OCI-LY1 (cell line): ENCODE measurements at regions not wholly inside any gene's neighbourhood (a gene's known extent, or its start where the extent isn't known, plus 50 kb on each side); places are given as distances from the start of the nearest gene placed in this dataset.

Experiments used
- H2AFZ ChIP-seq: fragments of 200-600 bp; sonication (generic), shearing (Covaris generic); 2 replicates; pipeline ENCODE4 v1.6.0; 2014; ENCODE audit warnings: antibody characterized with exemption, mild to moderate bottlenecking, low read length
- H3F3A ChIP-seq: fragments of 200-600 bp; sonication (generic), shearing (Covaris generic); 2 replicates; pipeline ENCODE4 v1.6.0; 2014; ENCODE audit warnings: mild to moderate bottlenecking, antibody characterized with exemption, low read length, moderate library complexity; ENCODE audit not compliant: insufficient read depth
- H3K27ac ChIP-seq: fragments of 200-600 bp; sonication (generic); 2 replicates; pipeline ENCODE4 v1.5.1; 2014; ENCODE audit warnings: low read length, mixed run types, mild to moderate bottlenecking, low read depth; ENCODE audit not compliant: poor library complexity, severe bottlenecking
- H3K27me3 ChIP-seq: fragments of 200-600 bp; sonication (generic); 2 replicates; pipeline ENCODE4 v1.6.0; 2014; ENCODE audit warnings: antibody characterized with exemption, mild to moderate bottlenecking, low read length, moderate library complexity; ENCODE audit not compliant: insufficient read depth
- H3K36me3 ChIP-seq: fragments of 200-600 bp; sonication (generic); 2 replicates; pipeline ENCODE4 v1.6.1; 2014; ENCODE audit warnings: mild to moderate bottlenecking, antibody characterized with exemption, low read length, moderate library complexity, mixed read lengths; ENCODE audit not compliant: insufficient read depth
- H3K4me1 ChIP-seq: fragments of 200-600 bp; sonication (generic); 2 replicates; pipeline ENCODE4 v1.5.1; 2014; ENCODE audit warnings: mild to moderate bottlenecking, low read length, moderate library complexity; ENCODE audit not compliant: insufficient read depth, severe bottlenecking
- H3K4me2 ChIP-seq: fragments of 200-600 bp; sonication (generic), shearing (Covaris generic); 2 replicates; pipeline ENCODE4 v1.6.1; 2014; ENCODE audit warnings: low read length
- H3K4me3 ChIP-seq: fragments of 200-600 bp; sonication (generic); 2 replicates; pipeline ENCODE4 v1.5.1; 2014; ENCODE audit warnings: low read length, low read depth, mild to moderate bottlenecking, mixed read lengths; ENCODE audit not compliant: poor library complexity, severe bottlenecking
- H3K79me2 ChIP-seq: fragments of 200-600 bp; shearing (Covaris generic); 2 replicates; pipeline ENCODE4 v1.6.1; 2016; ENCODE audit warnings: mixed run types, low read length, mixed read lengths; ENCODE audit not compliant: insufficient read depth
- H3K9ac ChIP-seq: fragments of 200-600 bp; sonication (generic), shearing (Covaris generic); 2 replicates; pipeline ENCODE4 v1.6.1; 2014; ENCODE audit warnings: mild to moderate bottlenecking, low read length, mixed read lengths
- H3K9me2 ChIP-seq: fragments of 200-600 bp; sonication (generic), shearing (Covaris generic); 2 replicates; pipeline ENCODE4 v1.6.1; 2014; ENCODE audit warnings: low read depth, mild to moderate bottlenecking, low read length, mixed read lengths
- H3K9me3 ChIP-seq: fragments of 200-600 bp; shearing (Covaris generic); 2 replicates; pipeline ENCODE4 v1.6.1; 2014; ENCODE audit warnings: low read length, mixed read lengths
- H4K20me1 ChIP-seq: fragments of 200-600 bp; sonication (generic), shearing (Covaris generic); 2 replicates; pipeline ENCODE4 v1.6.0; 2016; ENCODE audit warnings: mild to moderate bottlenecking, low read length; ENCODE audit not compliant: insufficient read depth
- CTCF ChIP-seq: fragments of 200-600 bp; sonication (generic), shearing (Covaris generic); IDR thresholded peaks from 2 replicates; pipeline ENCODE4 v1.5.1; 2017; ENCODE audit warnings: mild to moderate bottlenecking, antibody characterized with exemption, low read length, moderate library complexity, mixed read lengths
- EZH2 ChIP-seq: fragments of 200-600 bp; sonication (generic), shearing (Covaris generic); IDR thresholded peaks from 2 replicates; pipeline ENCODE4 v1.8.0; 2017; ENCODE audit warnings: borderline replicate concordance, mixed run types, mild to moderate bottlenecking, antibody characterized with exemption, low read length, moderate library complexity, mixed read lengths

- no peaks in the 10 kb centered on the region for H3F3A ChIP-seq
- TF ChIP-seq CTCF, result no peak
- no peak for TF ChIP-seq EZH2
- H3K4me2 ChIP-seq, result no peak overlapping the region
- no peak overlapping the region for H3K4me3 ChIP-seq
- no peak overlapping the region for H3K27ac ChIP-seq
- H3K36me3 ChIP-seq, result no peaks in the 10 kb centered on the region
- no peak overlapping the region for H2AFZ ChIP-seq
- H4K20me1 ChIP-seq, result no peaks in the 10 kb centered on the region
- no peaks in the 10 kb centered on the region for H3K9me3 ChIP-seq
- H3K9ac ChIP-seq, result no peak overlapping the region
- no peaks in the 10 kb centered on the region for H3K79me2 ChIP-seq
- H3K9me2 ChIP-seq, result no peaks in the 10 kb centered on the region
- H3K27me3 ChIP-seq, result no peaks in the 10 kb centered on the region
- H3K4me1 ChIP-seq, result no peaks in the 10 kb centered on the region
These were observed 846.0 kb downstream of the TBC1D22A start for GRCh38 chr22:47608421-47608820.

DNA sequence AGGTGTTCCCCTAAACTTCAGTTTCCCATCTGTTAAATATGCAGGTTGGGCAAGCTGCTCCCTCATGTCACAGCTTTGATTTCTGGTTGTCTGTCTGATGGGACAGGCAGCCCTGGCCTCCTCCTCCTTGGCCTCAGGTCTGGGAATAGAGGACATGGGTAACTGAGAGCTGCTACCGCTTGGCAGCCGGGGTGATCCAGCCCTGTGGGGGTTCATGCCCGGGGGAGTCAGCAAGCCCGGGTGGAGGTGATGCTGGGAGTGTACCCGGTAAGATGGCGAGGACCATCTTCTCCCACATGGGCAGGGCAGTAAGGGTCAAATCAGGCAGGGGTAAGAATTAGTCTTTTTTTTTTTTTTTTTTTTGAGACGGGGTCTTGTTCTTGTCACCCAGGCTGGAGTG is 845.0 kb downstream of the TBC1D22A start:
- H3F3A ChIP-seq, result no peaks in the 10 kb centered on the region
- no peak for TF ChIP-seq CTCF
- TF ChIP-seq EZH2, result no peak
- no peaks in the 10 kb centered on the region for H3K9me2 ChIP-seq
- H3K9me3 ChIP-seq, result no peaks in the 10 kb centered on the region
- H4K20me1 ChIP-seq, result no peaks in the 10 kb centered on the region
- no peaks in the 10 kb centered on the region for H3K27me3 ChIP-seq
- H3K4me1 ChIP-seq, result no peaks in the 10 kb centered on the region
- no peak overlapping the region for H3K27ac ChIP-seq
- no peak overlapping the region for H2AFZ ChIP-seq
- H3K4me2 ChIP-seq, result no peak overlapping the region
- H3K36me3 ChIP-seq, result no peaks in the 10 kb centered on the region
- H3K4me3 ChIP-seq, result no peak overlapping the region
- no peak overlapping the region for H3K9ac ChIP-seq
- no peaks in the 10 kb centered on the region for H3K79me2 ChIP-seq

- no peak overlapping the region for H3K4me3 ChIP-seq
- no peak overlapping the region for H3K9ac ChIP-seq
- H3K9me3 ChIP-seq, result no peaks in the 10 kb centered on the region
These were observed 844.0 kb downstream of the TBC1D22A start for GRCh38 chr22:47606426-47606825.

More at GRCh38 chr22:47606426-47606825, 844.0 kb downstream of the TBC1D22A start:
- Histone ChIP-seq H2AFZ (no peak overlapping the region), H3K4me1 (no peaks in the 10 kb centered on the region), H3K27ac (no peak overlapping the region), H3K36me3 (no peaks in the 10 kb centered on the region), H3K9me2 (no peaks in the 10 kb centered on the region), H3K79me2 (no peaks in the 10 kb centered on the region), H3F3A (no peaks in the 10 kb centered on the region), H4K20me1 (no peaks in the 10 kb centered on the region), H3K27me3 (no peaks in the 10 kb centered on the region), H3K4me2 (no peak overlapping the region)
- TF ChIP-seq CTCF, result no peak
- no peak for TF ChIP-seq EZH2
